ENCODE measurements at regions not wholly inside any gene's neighbourhood (a gene's known extent, or its start where the extent isn't known, plus 50 kb on each side); places are given as distances from the start of the nearest gene placed in this dataset.

- TF ChIP-seq EZH2 (IDR thresholded peaks at IDR 0.05) (no peak), POLR2AphosphoS5 (IDR thresholded peaks at IDR 0.05; ENCODE audit: borderline replicate concordance, low read depth, low read length) (no peak)
Observed at GRCh38 chr9:89880161-89880560, 275.3 kb downstream of the GADD45G start.
